GM23338 (cell line): ENCODE measurements at regions not wholly inside any gene's neighbourhood (a gene's known extent, or its start where the extent isn't known, plus 50 kb on each side); places are given as distances from the start of the nearest gene placed in this dataset.
A peak's percentile ranks its signal among the peaks of the same experiment; 100 is the strongest.

Source experiments
- ATAC-seq: fragments of 200-7000 bp; cut with Tn5 transposase; 3 replicates; pipeline ENCODE4 v1.9.1; 2020
- DNase-seq: peaks from one replicate; pipeline ENCODE4 v3.0.0-alpha.2; 2015; ENCODE audit warnings: low spot score
- H2AFZ ChIP-seq: fragments of 200-600 bp; sonication (generic); 2 replicates; pipeline ENCODE4 v1.8.0; 2016; ENCODE audit warnings: antibody characterized with exemption, mild to moderate bottlenecking, moderate library complexity
- H3F3A ChIP-seq: fragments of 200-600 bp; sonication (generic); replicated peaks from 2 replicates; pipeline ENCODE4 v1.8.0; 2017; ENCODE audit warnings: antibody characterized with exemption, mixed run types, low read depth
- H3K27ac ChIP-seq: fragments of 200-600 bp; sonication (generic); 2 replicates; pipeline ENCODE4 v1.6.1; 2016; ENCODE audit warnings: low read depth
- H3K27me3 ChIP-seq: fragments of 200-600 bp; sonication (generic); 2 replicates; pipeline ENCODE4 v1.8.0; 2016; ENCODE audit warnings: mild to moderate bottlenecking, mixed run types, moderate library complexity; ENCODE audit not compliant: insufficient read depth
- H3K36me3 ChIP-seq: fragments of 200-600 bp; sonication (generic); 2 replicates; pipeline ENCODE4 v1.8.0; 2016; ENCODE audit warnings: mild to moderate bottlenecking; ENCODE audit not compliant: insufficient read depth
- H3K4me1 ChIP-seq: fragments of 200-600 bp; sonication (generic); 2 replicates; pipeline ENCODE4 v1.8.0; 2016; ENCODE audit warnings: mild to moderate bottlenecking, moderate library complexity; ENCODE audit not compliant: insufficient read depth
- H3K4me2 ChIP-seq: fragments of 200-600 bp; sonication (generic); 2 replicates; pipeline ENCODE4 v1.7.1; 2017; ENCODE audit warnings: mixed run types
- H3K4me3 ChIP-seq: fragments of 200-600 bp; sonication (generic); 2 replicates; pipeline ENCODE4 v1.6.1; 2016; ENCODE audit warnings: mixed run types
- H3K79me2 ChIP-seq: fragments of 200-600 bp; sonication (generic); replicated peaks from 2 replicates; pipeline ENCODE4 v1.8.0; 2017; ENCODE audit warnings: mild to moderate bottlenecking; ENCODE audit not compliant: insufficient read depth
- H3K9me2 ChIP-seq: fragments of 200-600 bp; sonication (generic); 2 replicates; pipeline ENCODE4 v1.8.0; 2017; ENCODE audit not compliant: insufficient read depth
- H4K20me1 ChIP-seq: fragments of 200-600 bp; sonication (generic); replicated peaks from 2 replicates; pipeline ENCODE4 v1.8.0; 2017; ENCODE audit warnings: mild to moderate bottlenecking; ENCODE audit not compliant: insufficient read depth
- H3K27ac Mint-ChIP-seq: 2 replicates; pipeline ENCODE4 v1.8.0; 2020; ENCODE audit warnings: inconsistent platforms, mild to moderate bottlenecking, moderate library complexity, mixed read lengths
- H3K27me3 Mint-ChIP-seq: 3 replicates; pipeline ENCODE4 v1.8.0; 2022; ENCODE audit warnings: low read depth, mild to moderate bottlenecking, moderate library complexity, mixed read lengths, inconsistent platforms; ENCODE audit not compliant: insufficient read depth, poor library complexity
- H3K36me3 Mint-ChIP-seq: 3 replicates; pipeline ENCODE4 v1.8.0; 2021; ENCODE audit warnings: low read depth, mild to moderate bottlenecking, inconsistent platforms, moderate library complexity, mixed read lengths
- H3K4me1 Mint-ChIP-seq: 3 replicates; pipeline ENCODE4 v1.8.0; 2020; ENCODE audit warnings: mild to moderate bottlenecking, inconsistent platforms, mixed read lengths
- H3K4me3 Mint-ChIP-seq: 3 replicates; pipeline ENCODE4 v1.8.0; 2021; ENCODE audit warnings: moderate library complexity, mild to moderate bottlenecking, inconsistent platforms, mixed read lengths
- H3K9me3 Mint-ChIP-seq: 3 replicates; pipeline ENCODE4 v1.8.0; 2020; ENCODE audit warnings: moderate library complexity, mild to moderate bottlenecking, inconsistent platforms, mixed read lengths
- CREB1 ChIP-seq: fragments of 250-450 bp; sonication (Bioruptor Pico); IDR thresholded peaks from 2 replicates; pipeline ENCODE4 v1.5.0; 2020; ENCODE audit warnings: low read depth, mild to moderate bottlenecking, moderate library complexity
- CTCF ChIP-seq, 2 experiments: fragments of 200-600 bp in 1 of 2; sonication (generic) in 1 of 2; conservative IDR thresholded peaks; 2 replicates each; pipeline versions ENCODE4 v1.5.1 to v1.6.1; 2016 to 2017; ENCODE audit warnings: antibody characterized with exemption in 2 of 2, low read depth in 2 of 2, mild to moderate bottlenecking in 2 of 2, moderate library complexity in 1 of 2
- EZH2 ChIP-seq: fragments of 200-600 bp; sonication (generic); IDR thresholded peaks from one replicate; pipeline ENCODE4 v1.8.0; 2017; ENCODE audit warnings: antibody characterized with exemption, mild to moderate bottlenecking, low read depth; ENCODE audit not compliant: unreplicated experiment
- ZNF114 ChIP-seq: fragments of 250-450 bp; sonication (Bioruptor Pico); IDR thresholded peaks from 2 replicates; pipeline ENCODE4 v1.5.0; 2020; ENCODE audit warnings: mild to moderate bottlenecking, moderate library complexity
- ZNF331 ChIP-seq: fragments of 250-450 bp; sonication (Bioruptor Pico); IDR thresholded peaks from 2 replicates; pipeline ENCODE4 v1.5.0; 2020; ENCODE audit warnings: low read depth, mild to moderate bottlenecking, moderate library complexity
- TF ChIP-seq, protein P1 (sequence below): IDR thresholded peaks from one replicate; pipeline ENCODE4 v1.6.1; 2018; ENCODE audit warnings: antibody characterized with exemption; ENCODE audit not compliant: unreplicated experiment

DNA sequence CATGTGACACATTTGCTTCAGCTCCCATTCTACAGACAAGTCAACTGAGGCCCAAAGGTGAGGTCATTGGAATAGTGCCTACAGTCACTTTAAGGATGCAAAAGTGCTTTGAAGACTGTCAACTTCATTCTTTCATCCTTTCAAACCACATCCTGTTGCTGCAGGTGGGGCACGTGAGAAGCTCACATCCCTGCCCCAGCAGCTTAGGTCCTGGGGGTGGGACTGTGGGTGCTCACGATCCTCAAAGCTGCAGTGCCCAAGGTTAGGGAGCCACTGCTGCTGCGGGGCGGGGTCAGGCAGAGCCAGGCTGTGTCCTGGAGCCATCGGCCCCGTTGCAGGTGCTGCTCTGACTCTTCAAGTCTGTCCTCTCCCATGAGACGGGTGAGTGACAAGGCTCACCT, 57.9 kb upstream of the IER5L start:
- peak; percentile 25 for ATAC-seq
- no peaks in the 10 kb centered on the region for H4K20me1 ChIP-seq

More for the DNA sequence above, 57.9 kb upstream of the IER5L start:
- Mint-ChIP-seq H3K4me3 (no peak overlapping the region), H3K4me1 (peaks cover 8% of the 10 kb centered on the region), H3K36me3 (no peaks in the 10 kb centered on the region), H3K9me3 (no peaks in the 10 kb centered on the region), H3K27ac (no peak overlapping the region), H3K27me3 (peaks cover 8% of the 10 kb centered on the region)
- no peak overlapping the region for H3K4me2 ChIP-seq
- TF ChIP-seq CTCF (conservative IDR thresholded peaks at IDR 0.05; ENCODE audit: low read depth in 2 of 2) (no peak), CREB1 (CRISPR knock-in tag) (no peak), ZNF114 (CRISPR knock-in tag) (no peak), ZNF331 (CRISPR knock-in tag) (no peak), EZH2 (no peak)
- TF ChIP-seq, protein P1, sequence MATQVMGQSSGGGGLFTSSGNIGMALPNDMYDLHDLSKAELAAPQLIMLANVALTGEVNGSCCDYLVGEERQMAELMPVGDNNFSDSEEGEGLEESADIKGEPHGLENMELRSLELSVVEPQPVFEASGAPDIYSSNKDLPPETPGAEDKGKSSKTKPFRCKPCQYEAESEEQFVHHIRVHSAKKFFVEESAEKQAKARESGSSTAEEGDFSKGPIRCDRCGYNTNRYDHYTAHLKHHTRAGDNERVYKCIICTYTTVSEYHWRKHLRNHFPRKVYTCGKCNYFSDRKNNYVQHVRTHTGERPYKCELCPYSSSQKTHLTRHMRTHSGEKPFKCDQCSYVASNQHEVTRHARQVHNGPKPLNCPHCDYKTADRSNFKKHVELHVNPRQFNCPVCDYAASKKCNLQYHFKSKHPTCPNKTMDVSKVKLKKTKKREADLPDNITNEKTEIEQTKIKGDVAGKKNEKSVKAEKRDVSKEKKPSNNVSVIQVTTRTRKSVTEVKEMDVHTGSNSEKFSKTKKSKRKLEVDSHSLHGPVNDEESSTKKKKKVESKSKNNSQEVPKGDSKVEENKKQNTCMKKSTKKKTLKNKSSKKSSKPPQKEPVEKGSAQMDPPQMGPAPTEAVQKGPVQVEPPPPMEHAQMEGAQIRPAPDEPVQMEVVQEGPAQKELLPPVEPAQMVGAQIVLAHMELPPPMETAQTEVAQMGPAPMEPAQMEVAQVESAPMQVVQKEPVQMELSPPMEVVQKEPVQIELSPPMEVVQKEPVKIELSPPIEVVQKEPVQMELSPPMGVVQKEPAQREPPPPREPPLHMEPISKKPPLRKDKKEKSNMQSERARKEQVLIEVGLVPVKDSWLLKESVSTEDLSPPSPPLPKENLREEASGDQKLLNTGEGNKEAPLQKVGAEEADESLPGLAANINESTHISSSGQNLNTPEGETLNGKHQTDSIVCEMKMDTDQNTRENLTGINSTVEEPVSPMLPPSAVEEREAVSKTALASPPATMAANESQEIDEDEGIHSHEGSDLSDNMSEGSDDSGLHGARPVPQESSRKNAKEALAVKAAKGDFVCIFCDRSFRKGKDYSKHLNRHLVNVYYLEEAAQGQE, result no peak
- no peak overlapping the region for H3K4me3 ChIP-seq
- H3K27ac ChIP-seq, result no peak overlapping the region
- no peaks in the 10 kb centered on the region for H3K27me3 ChIP-seq
- H3F3A ChIP-seq, result 0 out of 2 replicates have a peak, but pooled peaks cover 2% of the 10 kb centered on the region
- peaks cover 2% of the 10 kb centered on the region; the same call in 1 of the 2 replicates for H3K9me2 ChIP-seq
- no peak for DNase-seq
- H3K79me2 ChIP-seq, result no peaks in the 10 kb centered on the region
- H3K4me1 ChIP-seq, result no peaks in the 10 kb centered on the region
- no peaks in the 10 kb centered on the region for H3K36me3 ChIP-seq
- no peak overlapping the region for H2AFZ ChIP-seq
